Aorta (tissue), 5 donors: ENCODE measurements at regions not wholly inside any gene's neighbourhood (a gene's known extent, or its start where the extent isn't known, plus 50 kb on each side); places are given as distances from the start of the nearest gene placed in this dataset.

Source experiments
- ATAC-seq: fragments of 200-7000 bp; cut with Tn5 transposase; one replicate; pipeline ENCODE4 v1.9.1; 2022; ENCODE audit warnings: moderate library complexity; ENCODE audit not compliant: low FRiP score
- DNase-seq, 2 donors: peaks; one replicate each; pipeline ENCODE4 v3.0.0-alpha.2; 2020
- H3K27ac ChIP-seq, 2 donors: one replicate each; pipeline ENCODE4 v1.5.1; 2013; ENCODE audit warnings: low read length in 2 of 2, mild to moderate bottlenecking in 2 of 2, moderate library complexity in 2 of 2, control low read depth in 1 of 2, inconsistent platforms in 1 of 2, low read depth in 1 of 2
- H3K27me3 ChIP-seq, 2 donors: one replicate each; pipeline ENCODE4 v1.6.1; 2013; ENCODE audit warnings: control low read depth in 1 of 2, low read length in 1 of 2, mild to moderate bottlenecking in 1 of 2, moderate library complexity in 1 of 2; ENCODE audit not compliant: insufficient read depth in 2 of 2, control insufficient read depth in 1 of 2
- H3K36me3 ChIP-seq, 2 donors: one replicate each; pipeline ENCODE4 v1.6.1; 2013; ENCODE audit warnings: control low read depth in 1 of 2, low read length in 1 of 2, mild to moderate bottlenecking in 1 of 2; ENCODE audit not compliant: insufficient read depth in 2 of 2, control insufficient read depth in 1 of 2
- H3K4me1 ChIP-seq, 2 donors: one replicate each; pipeline ENCODE4 v1.6.1; 2013; ENCODE audit warnings: low read length in 2 of 2, control low read depth in 1 of 2, mild to moderate bottlenecking in 1 of 2, moderate library complexity in 1 of 2; ENCODE audit not compliant: insufficient read depth in 2 of 2, control insufficient read depth in 1 of 2
- H3K4me3 ChIP-seq, 2 donors: one replicate each; pipeline ENCODE4 v1.5.1; 2013; ENCODE audit warnings: low read length in 2 of 2, control low read depth in 1 of 2, mild to moderate bottlenecking in 1 of 2
- H3K9me3 ChIP-seq: one replicate; pipeline ENCODE4 v1.6.1; 2013; ENCODE audit warnings: mild to moderate bottlenecking, low read length; ENCODE audit not compliant: control insufficient read depth
- WGBS, 2 donors: extraction: QIAGEN DNeasy Blood & Tissue Kit; methylation state at CpG; one replicate each; pipeline ENCODE4 v1.1.7; 2013; 5-methylcytosine and 5-hydroxymethylcytosine counted together
- intact Hi-C, 2 donors: fragments of 100-400 bp; cut with DNase I; formaldehyde crosslinking; loops; one replicate each; pipeline versions ENCODE4 v1.14.2 to v1.15.0; 2022
- donor health status: healthy with polysubstance abuse.
- donor health status: Bipolar disorder and iron deficiency.
- donor health status: DM: no; HTN: no; CAD: no.
- donor health status: DM: no; HTN: no; CAD: no.
- donor health status: DM: yes; HTN: yes; CAD: no.

GRCh38 chr16:9503251-9503984 lies 412.0 kb downstream of the HAPSTR1 start:
- 30 to 34% methylated on average over 3 of the region's 3 CpGs for WGBS, 2 donors
- Histone ChIP-seq H3K4me3 (no peak overlapping the region), H3K27ac (no peak overlapping the region), H3K27me3 (peaks cover 0 to 2% of the 10 kb centered on the region in 2 donors), H3K36me3 (no peaks in the 10 kb centered on the region), H3K9me3 (peaks cover 1% of the 10 kb centered on the region), H3K4me1 (no peaks in the 10 kb centered on the region)
- ATAC-seq: no peak
- intact Hi-C loops: no loop called here
- DNase-seq: no peak

GRCh38 chr16:9508328-9508936 lies 417.0 kb downstream of the HAPSTR1 start:
- intact Hi-C loops: no loop called here
- H3K4me3 ChIP-seq: no peak overlapping the region
- 78 to 80% methylated on average over 6 of the region's 6 CpGs for WGBS, 2 donors
- H3K4me1 ChIP-seq: no peaks in the 10 kb centered on the region
- no peak for ATAC-seq
- H3K27me3 ChIP-seq: no peaks in the 10 kb centered on the region
- DNase-seq: no peak
- H3K27ac ChIP-seq: no peak overlapping the region
- peaks cover 4% of the 10 kb centered on the region for H3K9me3 ChIP-seq
- no peaks in the 10 kb centered on the region for H3K36me3 ChIP-seq

DNA sequence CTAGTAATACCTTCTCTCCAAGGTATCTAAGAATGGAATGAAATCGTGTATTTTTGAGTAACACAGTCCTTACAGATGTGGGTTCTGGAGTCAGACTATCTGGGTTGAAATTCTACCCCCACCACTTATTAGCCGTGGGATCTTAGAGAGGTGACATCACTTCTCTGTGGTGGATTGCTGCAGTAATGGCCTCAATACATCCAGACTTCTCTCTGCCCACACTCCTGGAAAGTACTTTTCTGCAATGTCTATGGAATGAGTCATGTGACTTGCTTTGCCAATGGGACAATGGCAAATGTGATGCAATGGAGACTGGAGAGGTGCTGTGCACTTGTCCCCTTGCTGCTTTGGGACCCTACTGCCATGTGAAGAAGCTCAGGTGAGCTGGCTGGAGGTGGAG lies 418.2 kb downstream of the HAPSTR1 start:
- no peak for ATAC-seq
- no peak for DNase-seq
- peaks cover 4% of the 10 kb centered on the region for H3K9me3 ChIP-seq
- no peaks in the 10 kb centered on the region for H3K27me3 ChIP-seq
- intact Hi-C loops: no loop called here
- H3K4me1 ChIP-seq: no peaks in the 10 kb centered on the region
- H3K4me3 ChIP-seq: no peak overlapping the region
- no peak overlapping the region for H3K27ac ChIP-seq
- WGBS, 2 donors: 69 to 70% methylated on average over 2 of the region's 2 CpGs
- H3K36me3 ChIP-seq: no peaks in the 10 kb centered on the region

- WGBS, 2 donors: 59 to 68% methylated on average over 7 of the region's 7 CpGs
- H3K27me3 ChIP-seq: no peaks in the 10 kb centered on the region
- intact Hi-C loops: no loop called here
- no peaks in the 10 kb centered on the region for H3K36me3 ChIP-seq
- no peaks in the 10 kb centered on the region for H3K4me1 ChIP-seq
- H3K4me3 ChIP-seq: no peak overlapping the region
- H3K27ac ChIP-seq: no peak overlapping the region
- ATAC-seq: no peak
- H3K9me3 ChIP-seq: peaks cover 5% of the 10 kb centered on the region
- DNase-seq: no peak
Measured at GRCh38 chr16:9511389-9511788, 419.9 kb downstream of the HAPSTR1 start.

DNA sequence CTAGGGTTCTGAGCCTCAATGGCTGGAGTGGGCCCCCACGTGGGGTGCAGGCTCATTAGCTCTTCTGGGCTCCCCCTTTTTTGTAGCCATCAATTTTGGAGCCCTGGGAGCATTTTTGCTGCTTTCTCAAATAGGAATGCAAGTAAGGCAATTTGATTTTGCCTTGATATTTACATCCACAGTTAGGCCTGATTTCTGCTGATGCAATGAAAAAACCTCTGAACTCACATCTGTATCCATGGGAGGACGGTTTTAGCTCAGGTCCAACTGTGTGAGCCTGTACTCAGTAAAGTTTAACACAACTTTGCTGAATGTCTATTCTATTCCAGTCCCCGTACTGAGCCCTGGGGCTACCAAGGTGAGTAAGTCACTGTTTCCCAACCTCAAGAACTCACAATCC lies 425.0 kb downstream of the HAPSTR1 start:
- no peaks in the 10 kb centered on the region for H3K4me1 ChIP-seq
- H3K27me3 ChIP-seq: no peaks in the 10 kb centered on the region
- intact Hi-C loops: no loop called here
- no peak for DNase-seq
- H3K4me3 ChIP-seq: no peak overlapping the region
- H3K27ac ChIP-seq: no peak overlapping the region
- H3K9me3 ChIP-seq: peaks cover 3% of the 10 kb centered on the region
- 65 to 70% methylated on average over 3 of the region's 3 CpGs for WGBS, 2 donors
- ATAC-seq: no peak
- no peaks in the 10 kb centered on the region for H3K36me3 ChIP-seq

DNA sequence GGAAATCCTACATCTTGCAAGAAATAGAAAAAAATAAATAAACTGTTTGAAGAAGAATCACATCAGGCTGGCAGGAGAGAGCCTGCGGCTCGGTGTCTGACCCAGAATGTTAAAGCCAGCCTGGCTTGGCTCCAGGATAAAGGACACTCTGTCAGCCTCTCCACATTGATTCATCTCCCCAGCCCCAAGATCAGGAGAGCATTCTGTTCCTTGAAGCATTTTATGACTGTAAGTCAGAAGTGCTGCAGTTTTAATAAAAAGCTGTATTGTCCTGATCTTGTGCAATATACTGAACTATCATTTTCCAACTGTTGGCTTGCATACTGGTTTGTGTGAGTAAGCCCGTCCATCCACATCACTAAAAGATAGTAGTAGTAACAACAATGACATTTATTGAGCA lies 426.6 kb downstream of the HAPSTR1 start:
- WGBS, 2 donors: 13 to 19% methylated on average over 3 of the region's 3 CpGs
- Histone ChIP-seq H3K27me3 (no peaks in the 10 kb centered on the region), H3K4me3 (no peak overlapping the region), H3K4me1 (no peaks in the 10 kb centered on the region), H3K27ac (no peak overlapping the region), H3K9me3 (peaks cover 2% of the 10 kb centered on the region), H3K36me3 (no peaks in the 10 kb centered on the region)
- intact Hi-C loops: no loop called here
- DNase-seq (no peak), ATAC-seq (no peak)

GRCh38 chr16:9518581-9518980 lies 427.1 kb downstream of the HAPSTR1 start:
- Histone ChIP-seq H3K36me3 (no peaks in the 10 kb centered on the region), H3K4me3 (no peak overlapping the region), H3K27ac (no peak overlapping the region), H3K4me1 (no peaks in the 10 kb centered on the region), H3K9me3 (peaks cover 1% of the 10 kb centered on the region), H3K27me3 (no peaks in the 10 kb centered on the region)
- WGBS, 2 donors: 84 to 92% methylated on average over 2 of the region's 2 CpGs
- intact Hi-C loops: no loop called here
- ATAC-seq (no peak), DNase-seq (no peak)

- DNase-seq (no peak), ATAC-seq (no peak)
- H3K9me3 ChIP-seq: no peaks in the 10 kb centered on the region
- no peaks in the 10 kb centered on the region for H3K36me3 ChIP-seq
- WGBS, 2 donors: 54 to 60% methylated on average over 7 of the region's 7 CpGs
- no peak overlapping the region for H3K4me3 ChIP-seq
- no peaks in the 10 kb centered on the region for H3K27me3 ChIP-seq
- no peak overlapping the region for H3K27ac ChIP-seq
- H3K4me1 ChIP-seq: no peaks in the 10 kb centered on the region
- intact Hi-C loops: no loop called here
Measured at GRCh38 chr16:9521749-9522370, 430.4 kb downstream of the HAPSTR1 start.

GRCh38 chr16:9522614-9523013 lies 431.2 kb downstream of the HAPSTR1 start:
- Histone ChIP-seq H3K9me3 (no peaks in the 10 kb centered on the region), H3K27me3 (no peaks in the 10 kb centered on the region), H3K4me1 (no peaks in the 10 kb centered on the region), H3K36me3 (no peaks in the 10 kb centered on the region), H3K4me3 (no peak overlapping the region), H3K27ac (no peak overlapping the region)
- DNase-seq: no peak
- WGBS, 2 donors: 46 to 63% methylated on average over 5 of the region's 5 CpGs
- no peak for ATAC-seq
- intact Hi-C loops: no loop called here
